C4-2B (cell line): ENCODE measurements at regions not wholly inside any gene's neighbourhood (a gene's known extent, or its start where the extent isn't known, plus 50 kb on each side); places are given as distances from the start of the nearest gene placed in this dataset.

Experiments
- H3K27ac ChIP-seq: fragments of 450-650 bp; 2 replicates; pipeline ENCODE4 v1.5.1; 2017
- CTCF ChIP-seq: fragments of 450-650 bp; conservative IDR thresholded peaks from 2 replicates; pipeline ENCODE4 v1.5.1; 2017; ENCODE audit warnings: mild to moderate bottlenecking
- ZFX ChIP-seq: fragments of 450-650 bp; IDR thresholded peaks from 2 replicates; pipeline ENCODE4 v1.6.1; 2017

GRCh38 chr21:24825348-24825747 lies 781.9 kb downstream of the MRPL39 start:
- H3K27ac ChIP-seq = no peak overlapping the region
- no peak for TF ChIP-seq CTCF
- no peak for TF ChIP-seq ZFX

DNA sequence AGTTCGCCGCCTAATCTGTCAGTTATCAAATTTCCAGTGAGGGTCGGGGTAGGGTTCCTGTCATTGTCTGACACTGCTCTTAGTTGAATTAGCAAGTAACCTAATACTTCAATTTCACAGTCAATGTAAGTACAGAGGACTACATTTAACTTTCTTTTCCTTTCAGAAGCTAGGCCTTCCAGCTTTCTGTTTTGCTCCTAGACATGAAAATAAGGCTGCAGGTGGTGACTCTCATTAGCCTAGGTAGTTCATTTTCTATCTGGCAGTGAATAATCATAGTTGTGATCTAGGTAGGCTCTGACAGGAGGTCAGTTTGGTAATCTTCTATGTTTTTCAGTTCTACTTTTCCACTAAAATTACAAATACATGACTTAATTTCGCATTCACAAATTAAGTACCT lies 783.1 kb downstream of the MRPL39 start:
- no peak overlapping the region for H3K27ac ChIP-seq
- TF ChIP-seq CTCF (no peak), ZFX (no peak)

DNA sequence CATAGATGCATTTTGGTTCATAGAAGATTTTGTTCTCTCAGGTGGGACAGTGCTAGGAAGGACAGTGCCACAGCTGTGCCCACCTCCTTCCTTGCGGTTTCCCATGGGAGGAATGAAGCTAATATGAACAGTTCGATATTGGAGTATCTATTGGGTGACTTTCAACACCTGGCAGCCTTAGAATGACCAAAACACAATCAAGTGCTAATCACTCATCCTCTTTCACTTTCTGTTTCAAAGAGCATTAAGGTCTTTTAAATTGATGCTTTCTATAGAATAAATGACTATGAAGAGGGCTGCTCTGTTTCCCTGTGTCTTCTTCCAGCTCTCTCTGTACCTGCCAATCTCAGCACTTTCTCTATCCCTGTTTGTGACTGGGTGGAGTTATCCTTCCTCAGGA lies 784.0 kb downstream of the MRPL39 start:
- TF ChIP-seq ZFX (no peak), CTCF (no peak)
- no peak overlapping the region for H3K27ac ChIP-seq

GRCh38 chr21:24785033-24785432 lies 822.2 kb downstream of the MRPL39 start:
- no peak overlapping the region for H3K27ac ChIP-seq
- TF ChIP-seq ZFX = no peak
- TF ChIP-seq CTCF = no peak

GRCh38 chr21:24781146-24781545 lies 826.1 kb downstream of the MRPL39 start:
- no peak overlapping the region for H3K27ac ChIP-seq
- TF ChIP-seq CTCF (no peak), ZFX (no peak)

DNA sequence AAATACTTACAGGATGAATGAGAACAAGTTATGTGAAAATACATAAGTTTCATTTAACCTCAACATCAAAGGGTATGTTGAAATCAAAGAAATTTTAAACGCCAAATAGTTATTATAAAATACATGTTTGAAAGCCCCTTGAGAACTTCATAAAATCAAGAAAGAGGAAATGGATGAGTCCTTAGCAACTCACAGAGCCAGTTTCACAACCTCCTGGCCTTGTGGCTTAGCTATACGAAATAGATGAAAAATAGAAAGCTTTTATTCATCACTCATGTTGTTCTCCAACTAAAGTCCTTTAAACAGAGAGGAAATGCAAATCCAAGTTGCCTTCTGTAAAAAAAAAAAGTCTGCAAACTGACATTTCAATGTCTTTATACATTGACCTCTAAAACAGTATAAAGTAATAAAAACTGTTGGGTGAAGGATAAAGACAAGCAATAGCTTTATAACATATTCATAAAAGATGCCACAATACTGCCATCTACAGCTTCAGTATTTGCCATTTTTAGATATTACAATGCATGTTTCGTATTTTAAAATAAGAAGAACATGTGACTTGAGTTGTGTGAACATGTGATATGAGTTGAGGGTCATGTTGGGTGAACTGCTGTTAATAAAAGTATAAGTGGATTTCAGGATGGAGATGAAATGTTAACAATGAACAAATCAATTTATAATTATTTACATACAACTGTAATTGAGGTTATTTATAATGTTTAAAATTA lies 847.8 kb downstream of the MRPL39 start:
- no peak for TF ChIP-seq ZFX
- peak; percentile 9 for TF ChIP-seq CTCF
- H3K27ac ChIP-seq = no peak overlapping the region

DNA sequence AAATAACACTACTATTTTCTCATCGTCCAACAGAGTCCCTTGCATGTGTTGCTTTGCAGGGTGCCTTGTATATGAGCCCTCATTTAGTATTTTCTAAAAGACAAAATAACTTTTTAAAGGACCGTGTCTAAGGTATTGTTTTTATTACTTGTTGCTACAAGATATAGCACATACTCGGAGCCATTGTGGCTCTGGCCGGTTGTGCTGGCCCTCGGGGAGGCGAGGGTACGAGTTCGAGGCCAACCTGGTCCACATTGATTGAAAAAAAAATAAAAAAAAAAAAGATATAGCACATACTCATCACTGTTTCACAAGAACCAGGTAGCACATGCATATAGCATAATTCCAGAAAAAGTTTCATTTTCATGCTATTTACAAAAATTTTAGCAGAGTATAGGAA lies 869.2 kb downstream of the MRPL39 start:
- TF ChIP-seq ZFX (no peak), CTCF (no peak)
- H3K27ac ChIP-seq = no peak overlapping the region
